Activated CD4-positive, alpha-beta T cell treated with anti-CD3 and anti-CD28 coated beads, Interleukin-2, amount 10 ng/mL, durations not matched to agents 24 days and 14 days (primary cell): ENCODE measurements at regions not wholly inside any gene's neighbourhood (a gene's known extent, or its start where the extent isn't known, plus 50 kb on each side); places are given as distances from the start of the nearest gene placed in this dataset.
"Not testable (repeated sequence)": the region's sequence is repeated elsewhere in the genome, so short reads cannot be mapped to it uniquely, and the experiment has no call there.

ENCODE experiments used
- DNase-seq: peaks from one replicate; pipeline ENCODE4 v3.0.0; 2022
- H3K27ac Mint-ChIP-seq: one replicate; pipeline ENCODE4 v1.8.0; 2022; ENCODE audit warnings: mild to moderate bottlenecking, mixed read lengths
- H3K27me3 Mint-ChIP-seq: one replicate; pipeline ENCODE4 v1.8.0; 2022; ENCODE audit warnings: mixed read lengths
- H3K36me3 Mint-ChIP-seq: one replicate; pipeline ENCODE4 v1.8.0; 2022; ENCODE audit warnings: low read depth, mild to moderate bottlenecking, mixed read lengths
- H3K4me1 Mint-ChIP-seq: one replicate; pipeline ENCODE4 v1.8.0; 2021; ENCODE audit warnings: mixed read lengths
- H3K4me3 Mint-ChIP-seq: one replicate; pipeline ENCODE4 v1.8.0; 2022; ENCODE audit warnings: mild to moderate bottlenecking, moderate library complexity, mixed read lengths
- H3K9me3 Mint-ChIP-seq: one replicate; pipeline ENCODE4 v1.8.0; 2021; ENCODE audit warnings: mixed read lengths
- intact Hi-C: fragments of 100-400 bp; cut with micrococcal nuclease; formaldehyde crosslinking; loops from one replicate; pipeline ENCODE4 v1.15.1; 2023

GRCh38 chr7:94190599-94191061 is 186.5 kb upstream of the BET1 start:
- intact Hi-C loops = no loop called here
- no peak for DNase-seq
- H3K27ac Mint-ChIP-seq = no peak overlapping the region
- no peaks in the 10 kb centered on the region for H3K4me1 Mint-ChIP-seq
- H3K9me3 Mint-ChIP-seq = no peaks in the 10 kb centered on the region
- H3K36me3 Mint-ChIP-seq = no peaks in the 10 kb centered on the region
- no peak overlapping the region for H3K4me3 Mint-ChIP-seq
- H3K27me3 Mint-ChIP-seq = peaks cover 2% of the 10 kb centered on the region

GRCh38 chr7:94194426-94194825 is 190.3 kb upstream of the BET1 start:
- H3K27ac Mint-ChIP-seq, H3K27me3 Mint-ChIP-seq, H3K9me3 Mint-ChIP-seq, H3K4me1 Mint-ChIP-seq, intact Hi-C loops, H3K36me3 Mint-ChIP-seq, DNase-seq, H3K4me3 Mint-ChIP-seq: not testable (repeated sequence)

- Mint-ChIP-seq H3K4me1 (no peaks in the 10 kb centered on the region), H3K36me3 (no peaks in the 10 kb centered on the region), H3K27ac (no peak overlapping the region), H3K4me3 (no peak overlapping the region), H3K27me3 (no peaks in the 10 kb centered on the region), H3K9me3 (no peaks in the 10 kb centered on the region)
- intact Hi-C loops = no loop called here
- DNase-seq = no peak
Observed at GRCh38 chr7:94195201-94195600, 191.0 kb upstream of the BET1 start.

- no peaks in the 10 kb centered on the region for H3K9me3 Mint-ChIP-seq
- no peaks in the 10 kb centered on the region for H3K36me3 Mint-ChIP-seq
- H3K27ac Mint-ChIP-seq = no peak overlapping the region
- H3K27me3 Mint-ChIP-seq = no peaks in the 10 kb centered on the region
- no peak for DNase-seq
- no peaks in the 10 kb centered on the region for H3K4me1 Mint-ChIP-seq
- no peak overlapping the region for H3K4me3 Mint-ChIP-seq
- intact Hi-C loops = no loop called here
Observed at GRCh38 chr7:94195813-94196212, 191.7 kb upstream of the BET1 start.

- intact Hi-C loops = no loop called here
Observed at GRCh38 chr7:94205529-94205928, 189.2 kb upstream of the COL1A2 start.

GRCh38 chr7:94206295-94206694 is 188.4 kb upstream of the COL1A2 start:
- Mint-ChIP-seq H3K4me1 (no peaks in the 10 kb centered on the region), H3K36me3 (no peaks in the 10 kb centered on the region), H3K4me3 (no peak overlapping the region), H3K9me3 (no peaks in the 10 kb centered on the region), H3K27ac (no peak overlapping the region), H3K27me3 (no peaks in the 10 kb centered on the region)
- intact Hi-C loops = no loop called here
- no peak for DNase-seq

More at GRCh38 chr7:94205529-94205928, 189.2 kb upstream of the COL1A2 start:
- Mint-ChIP-seq H3K9me3 (no peaks in the 10 kb centered on the region), H3K4me3 (no peak overlapping the region), H3K27ac (no peak overlapping the region), H3K4me1 (no peaks in the 10 kb centered on the region), H3K27me3 (no peaks in the 10 kb centered on the region), H3K36me3 (no peaks in the 10 kb centered on the region)
- DNase-seq = no peak

GRCh38 chr7:94212160-94212559 is 182.5 kb upstream of the COL1A2 start:
- Mint-ChIP-seq H3K27ac (no peak overlapping the region), H3K9me3 (no peaks in the 10 kb centered on the region), H3K4me1 (no peaks in the 10 kb centered on the region), H3K4me3 (no peak overlapping the region), H3K27me3 (no peaks in the 10 kb centered on the region), H3K36me3 (no peaks in the 10 kb centered on the region)
- intact Hi-C loops = no loop called here
- no peak for DNase-seq

- Mint-ChIP-seq H3K27ac (no peak overlapping the region), H3K4me3 (no peak overlapping the region), H3K27me3 (no peaks in the 10 kb centered on the region), H3K36me3 (no peaks in the 10 kb centered on the region), H3K9me3 (peaks cover 3% of the 10 kb centered on the region), H3K4me1 (no peaks in the 10 kb centered on the region)
- intact Hi-C loops = no loop called here
- DNase-seq = no peak
Observed at GRCh38 chr7:94216944-94217461, 177.7 kb upstream of the COL1A2 start.

- Mint-ChIP-seq H3K36me3 (no peaks in the 10 kb centered on the region), H3K9me3 (peaks cover 3% of the 10 kb centered on the region), H3K4me1 (no peaks in the 10 kb centered on the region), H3K27me3 (no peaks in the 10 kb centered on the region), H3K4me3 (no peak overlapping the region), H3K27ac (no peak overlapping the region)
- DNase-seq = no peak
- intact Hi-C loops = no loop called here
Observed at GRCh38 chr7:94217766-94218165, 176.9 kb upstream of the COL1A2 start.

- Mint-ChIP-seq H3K36me3 (no peaks in the 10 kb centered on the region), H3K27ac (no peak overlapping the region), H3K9me3 (peaks cover 3% of the 10 kb centered on the region), H3K4me3 (no peak overlapping the region), H3K4me1 (no peaks in the 10 kb centered on the region), H3K27me3 (no peaks in the 10 kb centered on the region)
- DNase-seq = no peak
- intact Hi-C loops = no loop called here
Observed at GRCh38 chr7:94222516-94222915, 172.2 kb upstream of the COL1A2 start.

- Mint-ChIP-seq H3K4me3 (no peak overlapping the region), H3K27me3 (peaks cover 1% of the 10 kb centered on the region), H3K9me3 (peaks cover 3% of the 10 kb centered on the region), H3K4me1 (no peaks in the 10 kb centered on the region), H3K27ac (no peak overlapping the region), H3K36me3 (no peaks in the 10 kb centered on the region)
- DNase-seq = no peak
- intact Hi-C loops = no loop called here
Observed at GRCh38 chr7:94223375-94224084, 171.2 kb upstream of the COL1A2 start.

GRCh38 chr7:94228223-94228622 is 166.5 kb upstream of the COL1A2 start:
- intact Hi-C loops = no loop called here

GRCh38 chr7:94228678-94229077 is 166.0 kb upstream of the COL1A2 start:
- Mint-ChIP-seq H3K9me3 (no peaks in the 10 kb centered on the region), H3K4me1 (no peaks in the 10 kb centered on the region), H3K36me3 (no peaks in the 10 kb centered on the region), H3K27me3 (peaks cover 3% of the 10 kb centered on the region), H3K4me3 (no peak overlapping the region), H3K27ac (no peak overlapping the region)
- intact Hi-C loops = no loop called here
- no peak for DNase-seq

More at GRCh38 chr7:94228223-94228622, 166.5 kb upstream of the COL1A2 start:
- Mint-ChIP-seq H3K36me3 (no peaks in the 10 kb centered on the region), H3K9me3 (no peaks in the 10 kb centered on the region), H3K4me1 (no peaks in the 10 kb centered on the region), H3K27me3 (peaks cover 3% of the 10 kb centered on the region), H3K27ac (no peak overlapping the region), H3K4me3 (no peak overlapping the region)
- DNase-seq = no peak

GRCh38 chr7:94231305-94231704 is 163.4 kb upstream of the COL1A2 start:
- no peaks in the 10 kb centered on the region for H3K9me3 Mint-ChIP-seq
- DNase-seq = no peak
- no peaks in the 10 kb centered on the region for H3K4me1 Mint-ChIP-seq
- H3K27ac Mint-ChIP-seq = no peak overlapping the region
- peaks cover 3% of the 10 kb centered on the region for H3K27me3 Mint-ChIP-seq
- no peaks in the 10 kb centered on the region for H3K36me3 Mint-ChIP-seq
- intact Hi-C loops = no loop called here
- H3K4me3 Mint-ChIP-seq = no peak overlapping the region

GRCh38 chr7:94236960-94237359 is 157.7 kb upstream of the COL1A2 start:
- H3K4me1 Mint-ChIP-seq = peaks cover 2% of the 10 kb centered on the region
- DNase-seq = no peak
- no peak overlapping the region for H3K27ac Mint-ChIP-seq

More at GRCh38 chr7:94236960-94237359, 157.7 kb upstream of the COL1A2 start:
- intact Hi-C loops = no loop called here
- Mint-ChIP-seq H3K4me3 (no peak overlapping the region), H3K36me3 (no peaks in the 10 kb centered on the region), H3K27me3 (peaks cover 3% of the 10 kb centered on the region), H3K9me3 (no peaks in the 10 kb centered on the region)
